Astrocyte of the spinal cord (primary cell): ENCODE measurements at regions not wholly inside any gene's neighbourhood (a gene's known extent, or its start where the extent isn't known, plus 50 kb on each side); places are given as distances from the start of the nearest gene placed in this dataset.

ENCODE experiments used
- DNase-seq: peaks from one replicate; pipeline ENCODE4 v3.0.0; 2011; ENCODE audit warnings: low read depth, low spot score
- H3K4me3 ChIP-seq: 2 replicates; pipeline ENCODE4 v1.5.1; 2011; ENCODE audit warnings: low read depth, mild to moderate bottlenecking, low read length, moderate library complexity
- CTCF ChIP-seq: IDR thresholded peaks from 2 replicates; pipeline ENCODE4 v1.5.1; 2012; ENCODE audit warnings: low read depth, mild to moderate bottlenecking, low read length, inconsistent platforms
- in situ Hi-C: cut with HindIII; loops from 2 replicates; pipeline ENCODE4 v1.10.0; 2017; ENCODE audit warnings: low sequenced_read_pairs

DNA sequence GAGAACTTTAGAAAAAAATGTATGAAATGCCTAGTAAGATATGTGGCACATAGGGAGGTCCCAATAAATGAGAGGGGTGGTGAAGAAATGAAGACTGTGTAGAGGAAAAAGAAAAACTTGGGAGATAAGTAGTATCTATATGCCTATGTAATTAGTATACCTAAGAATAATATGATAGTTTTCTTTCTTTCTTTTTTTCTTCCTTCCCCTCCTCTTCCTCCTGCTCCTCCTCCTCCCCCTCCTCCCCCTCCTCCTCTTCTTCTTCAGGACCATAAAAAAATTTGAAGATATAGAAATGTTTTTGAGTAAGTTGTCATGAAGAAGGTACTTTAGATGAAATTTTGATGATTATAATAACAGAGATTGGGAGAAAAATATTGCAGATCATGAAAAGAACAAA lies 857.4 kb downstream of the MAT2B start:
- no peak for TF ChIP-seq CTCF
- DNase-seq: no peak
- in situ Hi-C loops: no loop called here
- H3K4me3 ChIP-seq: no peak overlapping the region

DNA sequence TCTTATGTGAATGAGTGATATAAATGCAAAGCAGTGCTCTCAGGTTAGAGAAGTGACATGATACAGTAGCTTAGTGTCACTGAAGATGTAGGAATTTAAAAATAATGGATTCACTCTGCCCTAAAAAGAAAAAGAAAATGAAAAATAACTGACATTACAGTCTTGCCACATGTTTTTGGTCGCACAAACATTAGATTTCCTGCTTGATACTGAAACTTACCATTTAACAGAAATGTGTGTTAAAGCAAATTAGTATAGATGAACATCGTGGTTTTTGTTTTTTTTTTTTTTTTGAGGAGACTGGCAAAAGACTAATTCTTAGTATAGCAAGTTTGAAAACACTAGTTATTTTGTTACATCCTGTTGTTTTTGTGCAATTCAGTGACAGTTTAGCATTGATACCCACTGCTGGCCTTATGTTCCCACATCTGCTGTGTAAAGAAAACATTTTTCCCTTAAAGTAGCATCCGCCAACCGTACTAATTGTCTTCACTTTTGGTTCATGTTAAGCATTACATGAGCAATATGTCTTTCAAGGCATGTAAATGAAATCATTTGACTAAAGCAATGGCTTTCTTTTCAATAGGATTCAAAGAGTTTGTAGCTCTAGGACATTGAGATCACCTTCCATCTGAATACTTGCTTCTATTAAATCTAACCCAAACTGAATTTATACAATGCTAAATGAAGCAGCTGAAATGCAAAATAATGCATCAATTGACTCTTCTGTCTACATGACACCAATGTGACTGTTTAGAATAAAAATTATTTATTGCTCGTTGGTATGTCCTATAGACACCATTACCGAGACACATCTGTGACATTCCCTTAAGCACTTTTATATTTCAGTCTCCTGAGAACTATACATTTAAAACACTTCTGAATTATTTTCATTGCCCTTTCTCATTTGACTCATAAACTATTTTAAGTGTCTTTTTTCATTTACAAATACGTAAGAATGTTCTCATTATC lies 859.1 kb downstream of the MAT2B start:
- no peak overlapping the region for H3K4me3 ChIP-seq
- in situ Hi-C loops: no loop called here
- TF ChIP-seq CTCF: no peak
- DNase-seq: no peak

GRCh38 chr5:164370841-164371240 lies 865.4 kb downstream of the MAT2B start:
- no peak for DNase-seq
- in situ Hi-C loops: no loop called here
- no peak overlapping the region for H3K4me3 ChIP-seq
- no peak for TF ChIP-seq CTCF

DNA sequence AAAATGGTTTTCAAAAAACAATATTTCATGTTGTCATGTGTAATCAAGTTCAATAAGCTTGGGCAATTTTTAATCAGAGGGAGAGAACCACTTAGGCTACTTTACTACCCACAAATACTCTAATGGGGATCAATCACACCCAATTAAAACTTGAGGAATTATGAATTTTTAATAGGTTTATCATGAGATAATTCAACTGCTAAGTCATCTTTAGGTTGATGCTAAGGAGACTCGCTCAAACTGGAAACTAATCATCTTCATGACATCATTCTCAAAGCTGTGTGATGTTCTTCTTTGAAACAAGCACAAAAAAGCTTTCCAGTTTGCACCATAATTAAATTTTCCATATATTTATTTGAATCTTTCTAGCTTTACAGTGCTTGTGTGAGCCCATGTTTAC lies 867.5 kb downstream of the MAT2B start:
- in situ Hi-C loops: no loop called here

DNA sequence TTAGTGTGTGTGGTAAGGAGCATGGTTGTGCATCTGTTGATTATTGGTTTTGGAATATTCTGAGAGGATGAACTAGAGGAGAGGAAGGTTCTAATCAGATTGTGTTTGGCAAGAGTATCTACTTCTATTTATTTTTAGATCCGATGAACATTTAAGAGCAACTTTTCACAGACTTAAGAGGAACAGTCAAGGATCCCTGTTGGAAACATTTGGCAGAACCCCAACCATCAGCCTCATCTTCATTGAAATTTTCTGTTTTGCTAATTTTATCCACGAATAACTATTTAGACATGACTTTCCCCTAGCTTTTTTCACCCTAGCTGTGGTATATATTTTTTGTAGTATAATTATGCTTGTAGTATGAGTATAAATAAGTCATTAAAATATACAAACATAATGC lies 868.5 kb downstream of the MAT2B start:
- DNase-seq: no peak
- H3K4me3 ChIP-seq: no peak overlapping the region
- TF ChIP-seq CTCF: no peak
- in situ Hi-C loops: no loop called here

More for the DNA sequence above, 867.5 kb downstream of the MAT2B start:
- TF ChIP-seq CTCF: no peak
- H3K4me3 ChIP-seq: no peak overlapping the region
- no peak for DNase-seq

DNA sequence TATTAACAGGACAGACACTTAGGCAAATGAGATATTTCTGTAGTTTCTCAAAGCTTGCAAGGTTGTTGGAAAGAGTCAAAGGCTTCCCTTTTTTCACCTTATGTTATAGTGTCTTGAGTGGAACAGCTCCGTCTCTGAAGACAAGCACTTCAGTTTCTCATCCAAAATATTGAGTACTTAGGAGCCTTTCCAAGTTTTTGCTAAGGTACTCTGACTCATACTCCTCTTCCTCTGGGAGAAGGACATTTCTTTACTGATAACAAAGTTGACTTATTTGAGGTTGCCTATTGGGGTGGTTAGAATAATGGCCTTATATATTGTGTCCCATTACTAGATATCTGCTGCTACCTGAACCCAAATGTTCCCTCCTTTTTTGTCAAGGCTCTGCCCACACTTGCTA lies 869.6 kb downstream of the MAT2B start:
- in situ Hi-C loops: no loop called here
- peak; percentile 9 for DNase-seq
- no peak for TF ChIP-seq CTCF
- H3K4me3 ChIP-seq: no peak overlapping the region
